ENCODE measurements at regions not wholly inside any gene's neighbourhood (a gene's known extent, or its start where the extent isn't known, plus 50 kb on each side); places are given as distances from the start of the nearest gene placed in this dataset.

DNA sequence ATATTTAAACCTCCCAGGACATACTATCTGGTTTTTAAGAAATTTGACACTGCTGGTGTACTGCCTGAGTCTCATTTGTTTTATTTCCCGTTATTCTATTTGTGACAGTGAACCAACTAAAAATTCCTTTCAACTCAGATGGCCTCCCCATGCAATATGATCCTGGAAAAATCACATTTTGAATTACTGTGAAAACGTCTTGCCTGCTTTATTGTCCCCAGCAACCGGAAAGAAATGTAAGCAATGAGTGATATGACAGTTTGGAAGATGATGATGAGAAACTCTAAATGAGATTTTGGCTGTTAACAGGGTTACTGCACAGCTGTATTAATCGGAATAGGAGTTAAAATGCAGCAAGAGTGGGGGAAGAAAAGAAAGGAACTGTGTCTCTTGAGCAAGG, 590.7 kb upstream of the CDH5 start:
- intact Hi-C loops (cut with DNase I, micrococcal nuclease): no loop called here
- TF ChIP-seq, protein P1, sequence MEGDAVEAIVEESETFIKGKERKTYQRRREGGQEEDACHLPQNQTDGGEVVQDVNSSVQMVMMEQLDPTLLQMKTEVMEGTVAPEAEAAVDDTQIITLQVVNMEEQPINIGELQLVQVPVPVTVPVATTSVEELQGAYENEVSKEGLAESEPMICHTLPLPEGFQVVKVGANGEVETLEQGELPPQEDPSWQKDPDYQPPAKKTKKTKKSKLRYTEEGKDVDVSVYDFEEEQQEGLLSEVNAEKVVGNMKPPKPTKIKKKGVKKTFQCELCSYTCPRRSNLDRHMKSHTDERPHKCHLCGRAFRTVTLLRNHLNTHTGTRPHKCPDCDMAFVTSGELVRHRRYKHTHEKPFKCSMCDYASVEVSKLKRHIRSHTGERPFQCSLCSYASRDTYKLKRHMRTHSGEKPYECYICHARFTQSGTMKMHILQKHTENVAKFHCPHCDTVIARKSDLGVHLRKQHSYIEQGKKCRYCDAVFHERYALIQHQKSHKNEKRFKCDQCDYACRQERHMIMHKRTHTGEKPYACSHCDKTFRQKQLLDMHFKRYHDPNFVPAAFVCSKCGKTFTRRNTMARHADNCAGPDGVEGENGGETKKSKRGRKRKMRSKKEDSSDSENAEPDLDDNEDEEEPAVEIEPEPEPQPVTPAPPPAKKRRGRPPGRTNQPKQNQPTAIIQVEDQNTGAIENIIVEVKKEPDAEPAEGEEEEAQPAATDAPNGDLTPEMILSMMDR (IDR thresholded peaks at IDR 0.05): no peak
- Histone ChIP-seq H3K4me1 (ENCODE audit: low read depth) (no peaks in the 10 kb centered on the region), H3K36me3 (ENCODE audit: low read depth) (no peaks in the 10 kb centered on the region), H3K9me3 (peaks cover 15% of the 10 kb centered on the region), H3K4me3 (no peak overlapping the region)
- DNase-seq (no peak), ATAC-seq (no peak)

DNA sequence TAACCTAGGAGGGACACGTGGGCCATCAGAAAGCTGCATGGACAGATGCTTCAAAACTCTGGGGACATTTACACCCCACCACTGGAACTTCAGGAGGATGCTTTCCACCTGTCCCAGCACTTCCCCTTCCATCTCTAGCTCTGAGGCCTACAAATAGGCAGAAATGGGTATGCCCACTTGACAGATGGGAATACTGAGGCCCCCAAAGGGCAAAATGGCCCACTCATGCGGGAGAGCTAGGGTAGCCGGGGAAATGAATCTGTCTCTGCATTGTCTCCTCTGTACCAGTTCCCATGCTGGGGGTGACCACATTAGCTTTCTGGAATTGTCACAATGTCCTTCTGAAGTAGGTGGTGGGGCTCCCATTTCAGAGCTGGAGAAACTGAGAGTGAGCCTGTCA, 592.1 kb upstream of the CDH5 start:
- DNase-seq: no peak
- no peaks in the 10 kb centered on the region for H3K4me1 ChIP-seq (ENCODE audit: low read depth)
- no peak for ATAC-seq
- no peaks in the 10 kb centered on the region for H3K36me3 ChIP-seq (ENCODE audit: low read depth)
- peaks cover 18% of the 10 kb centered on the region for H3K9me3 ChIP-seq
- H3K4me3 ChIP-seq: no peak overlapping the region
- intact Hi-C loops (cut with DNase I, micrococcal nuclease): no loop called here
- TF ChIP-seq, protein P1 (IDR thresholded peaks at IDR 0.05): no peak

GRCh38 chr16:65773301-65773874, 593.1 kb upstream of the CDH5 start:
- no peak overlapping the region for H3K4me3 ChIP-seq
- no peak for ATAC-seq
- peaks cover 18% of the 10 kb centered on the region for H3K9me3 ChIP-seq
- TF ChIP-seq, protein P1 (IDR thresholded peaks at IDR 0.05): no peak
- H3K4me1 ChIP-seq (ENCODE audit: low read depth): no peaks in the 10 kb centered on the region
- intact Hi-C loops (cut with DNase I, micrococcal nuclease): no loop called here
- no peaks in the 10 kb centered on the region for H3K36me3 ChIP-seq (ENCODE audit: low read depth)
- no peak for DNase-seq

DNA sequence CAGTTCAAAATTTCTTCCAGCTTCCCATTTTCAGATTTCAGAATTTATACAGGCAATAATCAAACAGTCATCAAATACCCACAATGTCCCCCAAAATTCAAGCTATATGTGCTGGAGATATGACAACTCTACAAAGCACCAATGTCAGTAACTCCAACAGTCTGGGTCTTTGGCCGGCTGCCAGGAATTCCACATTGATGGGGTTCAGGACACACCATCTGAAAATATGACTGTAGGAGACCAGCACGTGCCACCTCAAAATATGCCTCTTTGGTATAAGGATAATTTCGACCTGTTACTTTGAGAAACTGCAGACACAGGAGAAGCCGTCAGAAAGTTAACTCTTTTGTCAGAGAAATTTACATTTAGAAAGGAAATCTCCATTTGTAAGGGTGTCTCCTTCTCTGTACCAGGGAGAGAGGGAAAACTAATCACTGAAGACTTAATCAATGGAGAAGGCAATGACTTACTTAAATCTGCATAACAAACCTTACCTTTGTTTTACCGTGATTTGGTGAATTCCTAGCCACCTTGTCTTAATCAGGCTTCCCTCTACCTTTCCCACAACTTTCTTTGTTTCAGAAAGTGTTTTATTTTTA, 594.3 kb upstream of the CDH5 start:
- Histone ChIP-seq H3K36me3 (ENCODE audit: low read depth) (no peaks in the 10 kb centered on the region), H3K4me1 (ENCODE audit: low read depth) (no peaks in the 10 kb centered on the region), H3K4me3 (no peak overlapping the region), H3K9me3 (peaks cover 18% of the 10 kb centered on the region)
- DNase-seq (no peak), ATAC-seq (no peak)
- TF ChIP-seq, protein P1 (IDR thresholded peaks at IDR 0.05): no peak
- intact Hi-C loops (cut with DNase I, micrococcal nuclease): no loop called here

GRCh38 chr16:65771707-65772106, 594.8 kb upstream of the CDH5 start:
- H3K4me3 ChIP-seq: no peak overlapping the region
- TF ChIP-seq, protein P1 (IDR thresholded peaks at IDR 0.05): no peak
- intact Hi-C loops (cut with DNase I, micrococcal nuclease): no loop called here
- H3K36me3 ChIP-seq (ENCODE audit: low read depth): no peaks in the 10 kb centered on the region
- H3K4me1 ChIP-seq (ENCODE audit: low read depth): no peaks in the 10 kb centered on the region
- DNase-seq (no peak), ATAC-seq (no peak)
- peaks cover 13% of the 10 kb centered on the region for H3K9me3 ChIP-seq
